IMR-90 (cell line): ENCODE measurements at regions not wholly inside any gene's neighbourhood (a gene's known extent, or its start where the extent isn't known, plus 50 kb on each side); places are given as distances from the start of the nearest gene placed in this dataset.

Source experiments
- ATAC-seq: fragments of 200-7000 bp; cut with Tn5 transposase; 2 replicates; pipeline ENCODE4 v1.9.1; 2020; ENCODE audit warnings: low read depth, mild to moderate bottlenecking, moderate library complexity
- BruUV-seq: library from RNA; stranded (reverse); fragments of 400-500 nt; replicated peaks from 2 replicates; lab custom pipeline; 2021; lab: Mats Ljungman, UMichigan
- CTCF ChIA-PET: fragments of 300-600 bp; formaldehyde crosslinking; extraction: SDS; loops from one replicate; lab custom pipeline; 2021; ENCODE audit warnings: antibody characterized with exemption; lab: Yijun Ruan, JAX
- POLR2A ChIA-PET: fragments of 300-600 bp; sonication (Branson Sonifier 250); formaldehyde crosslinking; loops from one replicate; lab custom pipeline; 2022; ENCODE audit warnings: antibody characterized with exemption; ENCODE audit not compliant: unreplicated experiment; lab: Charles Lee
- DNase-seq: peaks from one replicate; pipeline ENCODE4 v3.0.0; 2013
- H2AFZ ChIP-seq: replicated peaks from 2 replicates; pipeline ENCODE3; 2013; ENCODE audit warnings: low read length, mild to moderate bottlenecking; ENCODE audit not compliant: poor library complexity
- H2AK5ac ChIP-seq: 2 replicates; pipeline ENCODE4 v1.6.1; 2013; ENCODE audit warnings: low read depth, low read length, inconsistent platforms
- H2AK9ac ChIP-seq: replicated peaks from 2 replicates; pipeline ENCODE3; 2013; ENCODE audit warnings: mild to moderate bottlenecking, low read depth, low read length, moderate library complexity; ENCODE audit not compliant: poor library complexity
- H2BK120ac ChIP-seq: 2 replicates; pipeline ENCODE4 v1.6.1; 2013; ENCODE audit warnings: low read depth, low read length, inconsistent platforms
- H2BK15ac ChIP-seq: 3 replicates; pipeline ENCODE4 v1.6.1; 2013; ENCODE audit warnings: low read depth, low read length, inconsistent platforms
- H2BK20ac ChIP-seq: 2 replicates; pipeline ENCODE4 v1.6.1; 2013; ENCODE audit warnings: low read depth, mild to moderate bottlenecking, inconsistent platforms, low read length, moderate library complexity
- H2BK5ac ChIP-seq: 2 replicates; pipeline ENCODE4 v1.6.1; 2013; ENCODE audit warnings: mild to moderate bottlenecking, low read depth, low read length, inconsistent platforms; ENCODE audit not compliant: poor library complexity, severe bottlenecking
- H3K14ac ChIP-seq: replicated peaks from 2 replicates; pipeline ENCODE4 v1.6.1; 2013; ENCODE audit warnings: low read depth, low read length, inconsistent platforms
- H3K18ac ChIP-seq: 2 replicates; pipeline ENCODE4 v1.6.1; 2013; ENCODE audit warnings: low read depth, low read length, control low read depth
- H3K23ac ChIP-seq: 2 replicates; pipeline ENCODE4 v1.6.1; 2013; ENCODE audit warnings: low read depth, low read length, inconsistent platforms
- H3K27ac ChIP-seq: 2 replicates; pipeline ENCODE4 v1.5.1; 2013; ENCODE audit warnings: mild to moderate bottlenecking, control low read depth, low read length; ENCODE audit not compliant: insufficient read depth
- H3K27me3 ChIP-seq: 2 replicates; pipeline ENCODE4 v1.6.1; 2013; ENCODE audit warnings: low read length; ENCODE audit not compliant: control insufficient read depth, insufficient read depth
- H3K36me3 ChIP-seq: 2 replicates; pipeline ENCODE4 v1.6.1; 2013; ENCODE audit warnings: low read length, mixed read lengths; ENCODE audit not compliant: control insufficient read depth, insufficient read depth
- H3K4ac ChIP-seq: 2 replicates; pipeline ENCODE4 v1.6.1; 2013; ENCODE audit warnings: low read depth, low read length, inconsistent platforms
- H3K4me1 ChIP-seq: 2 replicates; pipeline ENCODE4 v1.6.1; 2013; ENCODE audit warnings: low read length, mixed read lengths; ENCODE audit not compliant: control insufficient read depth, insufficient read depth
- H3K4me2 ChIP-seq: 2 replicates; pipeline ENCODE4 v1.6.1; 2013; ENCODE audit warnings: low read depth, mild to moderate bottlenecking, control low read depth, low read length, moderate library complexity
- H3K4me3 ChIP-seq: 2 replicates; pipeline ENCODE4 v1.5.1; 2013; ENCODE audit warnings: low read depth, mild to moderate bottlenecking, control low read depth, low read length, moderate library complexity; ENCODE audit not compliant: insufficient read depth
- H3K56ac ChIP-seq: 2 replicates; pipeline ENCODE4 v1.6.1; 2013; ENCODE audit warnings: low read length, inconsistent platforms; ENCODE audit not compliant: insufficient read depth; ENCODE audit errors: extremely low read depth
- H3K79me1 ChIP-seq, 2 experiments: 2 replicates each; pipeline ENCODE4 v1.6.1; 2013; ENCODE audit warnings: low read length in 2 of 2, inconsistent platforms in 1 of 2, low read depth in 1 of 2
- H3K9ac ChIP-seq: 2 replicates; pipeline ENCODE4 v1.6.1; 2013; ENCODE audit warnings: low read depth, low read length, control low read depth
- H3K9me1 ChIP-seq: 2 replicates; pipeline ENCODE4 v1.6.1; 2013; ENCODE audit warnings: low read length, inconsistent platforms; ENCODE audit not compliant: insufficient read depth
- H3K9me3 ChIP-seq: 2 replicates; pipeline ENCODE4 v1.6.1; 2013; ENCODE audit warnings: low read length; ENCODE audit not compliant: control insufficient read depth, insufficient read depth
- H4K20me1 ChIP-seq: 2 replicates; pipeline ENCODE4 v1.6.1; 2013; ENCODE audit warnings: low read length, inconsistent platforms; ENCODE audit not compliant: insufficient read depth
- H4K5ac ChIP-seq: 2 replicates; pipeline ENCODE4 v1.6.1; 2013; ENCODE audit warnings: mild to moderate bottlenecking, low read depth, low read length, control low read depth
- H4K8ac ChIP-seq, 2 experiments: 2 replicates each; pipeline ENCODE4 v1.6.1; 2013; ENCODE audit warnings: low read depth in 2 of 2, low read length in 2 of 2, control low read depth in 1 of 2, inconsistent platforms in 1 of 2
- H4K91ac ChIP-seq: 2 replicates; pipeline ENCODE4 v1.6.1; 2013; ENCODE audit warnings: low read depth, low read length, inconsistent platforms; ENCODE audit not compliant: insufficient read depth
- BHLHE40 ChIP-seq: fragments of 150-350 bp; IDR thresholded peaks from 2 replicates; pipeline ENCODE4 v1.6.1; 2016; ENCODE audit warnings: mild to moderate bottlenecking, low read depth, low read length
- CEBPB ChIP-seq: IDR thresholded peaks from 2 replicates; pipeline ENCODE4 v1.6.1; 2012; ENCODE audit warnings: low read depth, low read length, improper control_type of control experiment
- CHD1 ChIP-seq: IDR thresholded peaks from 2 replicates; pipeline ENCODE4 v1.6.1; 2012; ENCODE audit warnings: low read depth, low read length, improper control_type of control experiment
- FOS ChIP-seq: fragments of 150-350 bp; IDR thresholded peaks from 2 replicates; pipeline ENCODE4 v1.6.1; 2016; ENCODE audit warnings: low read depth, low read length
- MAFK ChIP-seq: IDR thresholded peaks from 2 replicates; pipeline ENCODE4 v1.6.1; 2012; ENCODE audit warnings: low read depth, low read length, improper control_type of control experiment
- MAZ ChIP-seq: IDR thresholded peaks from 2 replicates; pipeline ENCODE4 v1.6.1; 2012; ENCODE audit warnings: low read depth, mild to moderate bottlenecking, low read length, improper control_type of control experiment, moderate library complexity, borderline replicate concordance
- MXI1 ChIP-seq: IDR thresholded peaks from 2 replicates; pipeline ENCODE4 v1.6.1; 2012; ENCODE audit warnings: low read depth, mild to moderate bottlenecking, low read length, moderate library complexity, borderline replicate concordance
- NFE2L2 ChIP-seq: fragments of 150-350 bp; IDR thresholded peaks from 2 replicates; pipeline ENCODE4 v1.6.1; 2016; ENCODE audit warnings: low read depth, mild to moderate bottlenecking, low read length
- POLR2A ChIP-seq: IDR thresholded peaks from 2 replicates; pipeline ENCODE4 v1.6.1; 2012; ENCODE audit warnings: mild to moderate bottlenecking, low read depth, low read length
- RAD21 ChIP-seq: IDR thresholded peaks from 2 replicates; pipeline ENCODE4 v1.6.1; 2012; ENCODE audit warnings: low read length, improper control_type of control experiment
- RCOR1 ChIP-seq: IDR thresholded peaks from 2 replicates; pipeline ENCODE4 v1.6.1; 2012; ENCODE audit warnings: mild to moderate bottlenecking, low read length, improper control_type of control experiment; ENCODE audit not compliant: insufficient replicate concordance
- RFX5 ChIP-seq: IDR thresholded peaks from 2 replicates; pipeline ENCODE4 v1.8.0; 2012; ENCODE audit warnings: low read depth, mild to moderate bottlenecking, low read length, moderate library complexity
- SMC3 ChIP-seq: fragments of 150-350 bp; IDR thresholded peaks from 2 replicates; pipeline ENCODE4 v1.6.1; 2016; ENCODE audit warnings: low read depth, mild to moderate bottlenecking, antibody characterized with exemption, low read length, moderate library complexity
- WGBS, 2 experiments: methylation state at CpG; one replicate each; pipeline versions ENCODE4 v1.1.5 to v1.1.7; 2013; ENCODE audit warnings: missing lambda C conversion rate in 2 of 2; ENCODE audit not compliant: insufficient read length in 1 of 2; ENCODE audit errors: extremely low coverage in 2 of 2; 5-methylcytosine and 5-hydroxymethylcytosine counted together
- dilution Hi-C: fragments of 300-500 bp; cut with HindIII; formaldehyde crosslinking; loops from one replicate; pipeline ENCODE4 v1.14.3; 2018; ENCODE audit warnings: low sequenced_read_pairs; ENCODE audit not compliant: unreplicated experiment
- in situ Hi-C: fragments of 300-500 bp; cut with MboI; formaldehyde crosslinking; loops from 3 replicates; pipeline ENCODE4 v1.14.3; 2019; ENCODE audit warnings: low sequenced_read_pairs, inconsistent platforms, mixed read lengths
- intact Hi-C: fragments of 100-400 bp; cut with micrococcal nuclease; formaldehyde crosslinking; loops from 2 replicates; pipeline ENCODE4 v1.10.0; 2022
- TF ChIP-seq, protein P1 (sequence below): conservative IDR thresholded peaks from 2 replicates; pipeline ENCODE4 v1.5.1; 2012; ENCODE audit warnings: mild to moderate bottlenecking, low read depth, low read length, improper control_type of control experiment
- TF ChIP-seq, protein P2 (sequence below): fragments of 150-350 bp; IDR thresholded peaks from 2 replicates; pipeline ENCODE4 v1.6.1; 2016; ENCODE audit warnings: low read depth, mild to moderate bottlenecking, low read length, moderate library complexity, borderline replicate concordance
- TF ChIP-seq, protein P3 (sequence below): fragments of 150-350 bp; IDR thresholded peaks from 2 replicates; pipeline ENCODE4 v1.6.1; 2017; ENCODE audit warnings: mild to moderate bottlenecking, antibody characterized with exemption, low read length, low read depth

DNA sequence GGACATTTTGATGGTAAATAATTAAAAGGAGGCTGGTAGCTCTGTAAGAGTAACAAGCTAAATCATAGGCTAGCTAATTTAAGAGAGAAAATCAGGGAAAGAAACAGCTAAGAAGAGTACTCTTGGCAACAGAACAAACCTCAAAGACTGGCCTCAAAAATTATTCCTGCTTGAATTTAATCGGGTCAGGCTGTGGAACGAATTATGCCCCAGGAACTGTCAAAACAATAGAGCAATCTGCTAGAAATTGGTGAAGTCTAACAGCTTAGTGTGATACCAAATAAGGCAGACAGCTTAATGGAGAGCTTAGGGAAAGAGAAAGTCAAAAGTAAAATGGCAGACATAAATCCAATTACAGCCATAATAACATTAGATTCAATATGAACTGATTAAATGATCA lies 215.7 kb downstream of the MREG start:
- BruUV-seq = no TSS peak
- H2BK20ac ChIP-seq = no peak overlapping the region
- no peak for DNase-seq
- H3K36me3 ChIP-seq = no peaks in the 10 kb centered on the region
- H2BK5ac ChIP-seq = no peak overlapping the region
- no peak overlapping the region for H2AK9ac ChIP-seq
- TF ChIP-seq MAFK (no peak), MAZ (no peak), BHLHE40 (no peak), MXI1 (no peak), NFE2L2 (no peak), RCOR1 (no peak), CEBPB (no peak), POLR2A (no peak), SMC3 (no peak), RFX5 (no peak), FOS (no peak), CHD1 (no peak), RAD21 (no peak)
- TF ChIP-seq, protein P1, sequence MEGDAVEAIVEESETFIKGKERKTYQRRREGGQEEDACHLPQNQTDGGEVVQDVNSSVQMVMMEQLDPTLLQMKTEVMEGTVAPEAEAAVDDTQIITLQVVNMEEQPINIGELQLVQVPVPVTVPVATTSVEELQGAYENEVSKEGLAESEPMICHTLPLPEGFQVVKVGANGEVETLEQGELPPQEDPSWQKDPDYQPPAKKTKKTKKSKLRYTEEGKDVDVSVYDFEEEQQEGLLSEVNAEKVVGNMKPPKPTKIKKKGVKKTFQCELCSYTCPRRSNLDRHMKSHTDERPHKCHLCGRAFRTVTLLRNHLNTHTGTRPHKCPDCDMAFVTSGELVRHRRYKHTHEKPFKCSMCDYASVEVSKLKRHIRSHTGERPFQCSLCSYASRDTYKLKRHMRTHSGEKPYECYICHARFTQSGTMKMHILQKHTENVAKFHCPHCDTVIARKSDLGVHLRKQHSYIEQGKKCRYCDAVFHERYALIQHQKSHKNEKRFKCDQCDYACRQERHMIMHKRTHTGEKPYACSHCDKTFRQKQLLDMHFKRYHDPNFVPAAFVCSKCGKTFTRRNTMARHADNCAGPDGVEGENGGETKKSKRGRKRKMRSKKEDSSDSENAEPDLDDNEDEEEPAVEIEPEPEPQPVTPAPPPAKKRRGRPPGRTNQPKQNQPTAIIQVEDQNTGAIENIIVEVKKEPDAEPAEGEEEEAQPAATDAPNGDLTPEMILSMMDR = no peak
- TF ChIP-seq, protein P2, sequence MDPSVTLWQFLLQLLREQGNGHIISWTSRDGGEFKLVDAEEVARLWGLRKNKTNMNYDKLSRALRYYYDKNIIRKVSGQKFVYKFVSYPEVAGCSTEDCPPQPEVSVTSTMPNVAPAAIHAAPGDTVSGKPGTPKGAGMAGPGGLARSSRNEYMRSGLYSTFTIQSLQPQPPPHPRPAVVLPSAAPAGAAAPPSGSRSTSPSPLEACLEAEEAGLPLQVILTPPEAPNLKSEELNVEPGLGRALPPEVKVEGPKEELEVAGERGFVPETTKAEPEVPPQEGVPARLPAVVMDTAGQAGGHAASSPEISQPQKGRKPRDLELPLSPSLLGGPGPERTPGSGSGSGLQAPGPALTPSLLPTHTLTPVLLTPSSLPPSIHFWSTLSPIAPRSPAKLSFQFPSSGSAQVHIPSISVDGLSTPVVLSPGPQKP = no peak
- TF ChIP-seq, protein P3, sequence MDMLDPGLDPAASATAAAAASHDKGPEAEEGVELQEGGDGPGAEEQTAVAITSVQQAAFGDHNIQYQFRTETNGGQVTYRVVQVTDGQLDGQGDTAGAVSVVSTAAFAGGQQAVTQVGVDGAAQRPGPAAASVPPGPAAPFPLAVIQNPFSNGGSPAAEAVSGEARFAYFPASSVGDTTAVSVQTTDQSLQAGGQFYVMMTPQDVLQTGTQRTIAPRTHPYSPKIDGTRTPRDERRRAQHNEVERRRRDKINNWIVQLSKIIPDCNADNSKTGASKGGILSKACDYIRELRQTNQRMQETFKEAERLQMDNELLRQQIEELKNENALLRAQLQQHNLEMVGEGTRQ = no peak
- dilution Hi-C loops (no loop called here), in situ Hi-C loops (no loop called here), intact Hi-C loops (no loop called here)
- no peak overlapping the region for H3K14ac ChIP-seq
- no peaks in the 10 kb centered on the region for H3K9me3 ChIP-seq
- H3K23ac ChIP-seq = no peak overlapping the region
- POLR2A ChIA-PET = no interaction called here
- H4K5ac ChIP-seq = no peak overlapping the region
- peaks cover 5% of the 10 kb centered on the region; the same call in 1 of the 2 replicates for H4K20me1 ChIP-seq
- no peak overlapping the region for H3K4ac ChIP-seq
- H3K27ac ChIP-seq = no peak overlapping the region
- H3K9ac ChIP-seq = no peak overlapping the region
- H3K27me3 ChIP-seq = no peaks in the 10 kb centered on the region
- H3K4me3 ChIP-seq = no peak overlapping the region
- H3K18ac ChIP-seq = no peak overlapping the region
- no peak overlapping the region for H4K8ac ChIP-seq
- no peak overlapping the region for H2BK15ac ChIP-seq
- H3K4me1 ChIP-seq = peaks cover 11% of the 10 kb centered on the region
- no CpG with 5 or more reads among the region's 2 CpGs for WGBS, 2 experiments
- ATAC-seq = no peak
- H2AK5ac ChIP-seq = no peak overlapping the region
- peaks cover 6% of the 10 kb centered on the region; the same call in 1 of the 2 replicates for H3K9me1 ChIP-seq
- no peak overlapping the region for H3K4me2 ChIP-seq
- H2AFZ ChIP-seq = no peak overlapping the region
- CTCF ChIA-PET = no interaction called here
- H3K56ac ChIP-seq = no peak overlapping the region
- no peak overlapping the region for H2BK120ac ChIP-seq
- H3K79me1 ChIP-seq = no peaks in the 10 kb centered on the region
- no peak overlapping the region for H4K91ac ChIP-seq
